Suprapubic skin (tissue), 3 donors: ENCODE measurements at regions not wholly inside any gene's neighbourhood (a gene's known extent, or its start where the extent isn't known, plus 50 kb on each side); places are given as distances from the start of the nearest gene placed in this dataset.

Experiments
- CTCF ChIP-seq, 2 donors: fragments of 200-600 bp in 1 of 2; fragments of 450-650 bp in 1 of 2; sonication (generic) in 1 of 2; IDR thresholded peaks; one replicate each; pipeline ENCODE4 v1.5.1; 2016 to 2019; ENCODE audit warnings: antibody characterized with exemption in 2 of 2, mild to moderate bottlenecking in 1 of 2, moderate library complexity in 1 of 2
- POLR2A ChIP-seq, 2 donors: fragments of 450-650 bp; IDR thresholded peaks; one replicate each; pipeline ENCODE4 v1.6.1; 2017; ENCODE audit warnings: antibody characterized with exemption in 2 of 2, mild to moderate bottlenecking in 2 of 2, moderate library complexity in 2 of 2

- TF ChIP-seq CTCF (IDR thresholded peaks at IDR 0.05) (no peak), POLR2A (IDR thresholded peaks at IDR 0.05) (no peak)
Observed at GRCh38 chr3:103052236-103052830, 617.5 kb downstream of the ZPLD1 start.
